ENCODE measurements at regions not wholly inside any gene's neighbourhood (a gene's known extent, or its start where the extent isn't known, plus 50 kb on each side); places are given as distances from the start of the nearest gene placed in this dataset.

- H3K36me3 Mint-ChIP-seq: no peaks in the 10 kb centered on the region
- H3K9me3 Mint-ChIP-seq: peaks cover 0 to 5% (median 0%) of the 10 kb centered on the region in 9 donors
- H3K4me1 Mint-ChIP-seq: peaks cover 0 to 2% (median 0%) of the 10 kb centered on the region in 4 donors
- no peak overlapping the region for H3K4me3 Mint-ChIP-seq
- DNase-seq (no peak), ATAC-seq (no peak)
- no peak overlapping the region for H3K27ac Mint-ChIP-seq
- peaks cover 3 to 29% (median 6%) of the 10 kb centered on the region in 5 donors for H3K27me3 Mint-ChIP-seq
- POLR2A ChIA-PET: no interaction called here
These were observed 205.8 kb upstream of the BOD1L1 start for GRCh38 chr4:13833171-13833804.

- POLR2A ChIA-PET: no interaction called here
- Mint-ChIP-seq H3K4me1 (peaks cover 0 to 2% (median 0%) of the 10 kb centered on the region in 4 donors), H3K9me3 (peaks cover 0 to 8% (median 0%) of the 10 kb centered on the region in 9 donors), H3K4me3 (no peak overlapping the region), H3K27me3 (peaks cover 0 to 21% (median 8%) of the 10 kb centered on the region in 5 donors), H3K27ac (no peak overlapping the region), H3K36me3 (no peaks in the 10 kb centered on the region)
- no peak for DNase-seq
- ATAC-seq: no peak
These were observed 209.7 kb upstream of the BOD1L1 start for GRCh38 chr4:13836946-13837912.

GRCh38 chr4:13840502-13841190 is 213.1 kb upstream of the BOD1L1 start:
- Mint-ChIP-seq H3K4me1 (no peaks in the 10 kb centered on the region), H3K9me3 (peaks cover 0 to 4% (median 0%) of the 10 kb centered on the region in 9 donors), H3K4me3 (no peak overlapping the region), H3K27ac (no peak overlapping the region), H3K36me3 (no peaks in the 10 kb centered on the region), H3K27me3 (peaks cover 0 to 18% (median 2%) of the 10 kb centered on the region in 5 donors)
- ATAC-seq (no peak), DNase-seq (no peak)
- POLR2A ChIA-PET: no interaction called here

GRCh38 chr4:13844740-13845139 is 217.2 kb upstream of the BOD1L1 start:
- peaks cover 0 to 14% (median 1%) of the 10 kb centered on the region in 5 donors for H3K27me3 Mint-ChIP-seq
- H3K4me3 Mint-ChIP-seq: no peak overlapping the region
- no peak overlapping the region for H3K27ac Mint-ChIP-seq
- ATAC-seq (no peak), DNase-seq (no peak)
- H3K36me3 Mint-ChIP-seq: no peaks in the 10 kb centered on the region
- peaks cover 0 to 26% (median 2%) of the 10 kb centered on the region in 9 donors for H3K9me3 Mint-ChIP-seq
- POLR2A ChIA-PET: no interaction called here
- peaks cover 2 to 16% (median 4%) of the 10 kb centered on the region in 4 donors for H3K4me1 Mint-ChIP-seq

GRCh38 chr4:13849778-13850177 is 222.3 kb upstream of the BOD1L1 start:
- Mint-ChIP-seq H3K27me3 (peaks cover 0 to 18% (median 0%) of the 10 kb centered on the region in 5 donors), H3K27ac (no peak overlapping the region), H3K9me3 (peaks cover 0 to 26% (median 2%) of the 10 kb centered on the region in 9 donors), H3K4me3 (no peak overlapping the region), H3K4me1 (peaks cover 2 to 16% (median 5%) of the 10 kb centered on the region in 4 donors), H3K36me3 (no peaks in the 10 kb centered on the region)
- DNase-seq (no peak), ATAC-seq (no peak)
- POLR2A ChIA-PET: no interaction called here

- H3K27me3 Mint-ChIP-seq: peaks cover 0 to 14% (median 0%) of the 10 kb centered on the region in 5 donors
- POLR2A ChIA-PET: no interaction called here
- no peak for DNase-seq
- H3K4me3 Mint-ChIP-seq: no peak overlapping the region
- ATAC-seq: no peak
- peaks cover 0 to 26% (median 2%) of the 10 kb centered on the region in 9 donors for H3K9me3 Mint-ChIP-seq
- H3K4me1 Mint-ChIP-seq: peaks cover 2 to 16% (median 5%) of the 10 kb centered on the region in 4 donors
- no peak overlapping the region for H3K27ac Mint-ChIP-seq
- no peaks in the 10 kb centered on the region for H3K36me3 Mint-ChIP-seq
These were observed 223.8 kb upstream of the BOD1L1 start for GRCh38 chr4:13851085-13851940.

- Mint-ChIP-seq H3K27me3 (peaks cover 0 to 10% (median 0%) of the 10 kb centered on the region in 5 donors), H3K27ac (no peak overlapping the region), H3K4me3 (no peak overlapping the region), H3K4me1 (peaks cover 2 to 16% (median 5%) of the 10 kb centered on the region in 4 donors), H3K36me3 (no peaks in the 10 kb centered on the region), H3K9me3 (peaks cover 0 to 17% (median 2%) of the 10 kb centered on the region in 9 donors)
- POLR2A ChIA-PET: no interaction called here
- no peak for ATAC-seq
- no peak for DNase-seq
These were observed 224.9 kb upstream of the BOD1L1 start for GRCh38 chr4:13852411-13852810.

- Mint-ChIP-seq H3K4me1 (no peaks in the 10 kb centered on the region), H3K27me3 (peaks cover 0 to 6% (median 0%) of the 10 kb centered on the region in 5 donors), H3K4me3 (no peak overlapping the region), H3K36me3 (no peaks in the 10 kb centered on the region), H3K27ac (no peak overlapping the region), H3K9me3 (peaks cover 0 to 6% (median 1%) of the 10 kb centered on the region in 9 donors)
- ATAC-seq (no peak), DNase-seq (no peak)
- POLR2A ChIA-PET: no interaction called here
These were observed 228.9 kb upstream of the BOD1L1 start for GRCh38 chr4:13856387-13856786.

GRCh38 chr4:13857397-13857796 is 229.9 kb upstream of the BOD1L1 start:
- DNase-seq (no peak), ATAC-seq (no peak)
- H3K4me1 Mint-ChIP-seq: no peaks in the 10 kb centered on the region
- H3K27me3 Mint-ChIP-seq: peaks cover 0 to 3% (median 0%) of the 10 kb centered on the region in 5 donors
- H3K9me3 Mint-ChIP-seq: peaks cover 0 to 15% (median 3%) of the 10 kb centered on the region in 9 donors
- no peak overlapping the region for H3K27ac Mint-ChIP-seq
- no peak overlapping the region for H3K4me3 Mint-ChIP-seq
- POLR2A ChIA-PET: no interaction called here
- no peaks in the 10 kb centered on the region for H3K36me3 Mint-ChIP-seq

GRCh38 chr4:13857800-13858199 is 230.3 kb upstream of the BOD1L1 start:
- Mint-ChIP-seq H3K9me3 (peaks cover 0 to 19% (median 6%) of the 10 kb centered on the region in 9 donors), H3K27ac (no peak overlapping the region), H3K4me3 (no peak overlapping the region), H3K27me3 (peaks cover 0 to 3% (median 0%) of the 10 kb centered on the region in 5 donors), H3K36me3 (no peaks in the 10 kb centered on the region), H3K4me1 (no peaks in the 10 kb centered on the region)
- ATAC-seq (no peak), DNase-seq (no peak)
- POLR2A ChIA-PET: no interaction called here

GRCh38 chr4:13859423-13859822 is 231.9 kb upstream of the BOD1L1 start:
- H3K27me3 Mint-ChIP-seq: peaks cover 0 to 3% (median 0%) of the 10 kb centered on the region in 5 donors
- H3K9me3 Mint-ChIP-seq: peaks cover 5 to 34% (median 14%) of the 10 kb centered on the region in 9 donors
- no peaks in the 10 kb centered on the region for H3K4me1 Mint-ChIP-seq
- no peak overlapping the region for H3K4me3 Mint-ChIP-seq
- H3K36me3 Mint-ChIP-seq: peaks cover 0 to 6% (median 0%) of the 10 kb centered on the region in 3 donors
- DNase-seq (no peak), ATAC-seq (no peak)
- POLR2A ChIA-PET: no interaction called here
- H3K27ac Mint-ChIP-seq: no peak overlapping the region

- Mint-ChIP-seq H3K27ac (no peak overlapping the region), H3K4me1 (no peaks in the 10 kb centered on the region), H3K9me3 (peaks cover 5 to 35% (median 14%) of the 10 kb centered on the region in 9 donors), H3K36me3 (peaks cover 0 to 6% (median 0%) of the 10 kb centered on the region in 3 donors), H3K4me3 (no peak overlapping the region), H3K27me3 (peaks cover 0 to 3% (median 0%) of the 10 kb centered on the region in 5 donors)
- DNase-seq (no peak), ATAC-seq (no peak)
- POLR2A ChIA-PET: no interaction called here
These were observed 232.6 kb upstream of the BOD1L1 start for GRCh38 chr4:13860126-13860525.

Data from naive thymus-derived CD8-positive, alpha-beta T cell (primary cell).